Prostate gland (tissue), 2 donors: ENCODE measurements at regions not wholly inside any gene's neighbourhood (a gene's known extent, or its start where the extent isn't known, plus 50 kb on each side); places are given as distances from the start of the nearest gene placed in this dataset.
"Not testable (repeated sequence)": the region's sequence is repeated elsewhere in the genome, so short reads cannot be mapped to it uniquely, and the experiment has no call there.

Source experiments
- DNase-seq: peaks from one replicate; pipeline ENCODE4 v3.0.0-alpha.2; 2019; ENCODE audit warnings: low spot score
- H3K27ac ChIP-seq, 2 donors: fragments of 200-600 bp; sonication (generic); 2 replicates each; pipeline ENCODE4 v1.5.1; 2017 to 2019
- H3K27me3 ChIP-seq: fragments of 200-600 bp; sonication (generic); replicated peaks from 2 replicates; pipeline ENCODE4 v1.5.1; 2019; ENCODE audit not compliant: insufficient read depth
- H3K36me3 ChIP-seq, 2 donors: fragments of 200-600 bp; sonication (generic); 1 replicate in 1 of 2; 2 replicates in 1 of 2; pipeline versions ENCODE4 v1.5.1 to v1.8.1; 2017 to 2019
- H3K4me1 ChIP-seq: fragments of 200-600 bp; sonication (generic); replicated peaks from 2 replicates; pipeline ENCODE4 v1.5.1; 2019
- H3K4me3 ChIP-seq, 2 donors: fragments of 200-600 bp; sonication (generic); 2 replicates each; pipeline ENCODE4 v1.5.1; 2017 to 2019
- H3K9me3 ChIP-seq: fragments of 200-600 bp; sonication (generic); 2 replicates; pipeline ENCODE4 v1.5.1; 2017
- CTCF ChIP-seq, 4 experiments: fragments of 200-600 bp in 2 of 4; fragments of 450-650 bp in 2 of 4; sonication (generic) in 2 of 4; IDR thresholded peaks; 1 replicate in 3 of 4; 2 replicates in 1 of 4; pipeline ENCODE4 v1.5.1; 2016 to 2019; ENCODE audit warnings: antibody characterized with exemption in 4 of 4, mild to moderate bottlenecking in 2 of 4, moderate library complexity in 2 of 4
- POLR2A ChIP-seq: fragments of 450-650 bp; IDR thresholded peaks from one replicate; pipeline ENCODE4 v1.6.1; 2016; ENCODE audit warnings: antibody characterized with exemption, mild to moderate bottlenecking
- POLR2AphosphoS5 ChIP-seq: sonication (generic); formaldehyde crosslinking; IDR thresholded peaks from one replicate; pipeline ENCODE4 v1.6.1; 2017; ENCODE audit warnings: antibody characterized with exemption
- WGBS: methylation state at CpG from one replicate; pipeline ENCODE4 v1.1.5; 2018; 5-methylcytosine and 5-hydroxymethylcytosine counted together
- intact Hi-C: fragments of 100-400 bp; cut with DNase I; formaldehyde crosslinking; loops from one replicate; pipeline ENCODE4 v1.14.2; 2022

DNA sequence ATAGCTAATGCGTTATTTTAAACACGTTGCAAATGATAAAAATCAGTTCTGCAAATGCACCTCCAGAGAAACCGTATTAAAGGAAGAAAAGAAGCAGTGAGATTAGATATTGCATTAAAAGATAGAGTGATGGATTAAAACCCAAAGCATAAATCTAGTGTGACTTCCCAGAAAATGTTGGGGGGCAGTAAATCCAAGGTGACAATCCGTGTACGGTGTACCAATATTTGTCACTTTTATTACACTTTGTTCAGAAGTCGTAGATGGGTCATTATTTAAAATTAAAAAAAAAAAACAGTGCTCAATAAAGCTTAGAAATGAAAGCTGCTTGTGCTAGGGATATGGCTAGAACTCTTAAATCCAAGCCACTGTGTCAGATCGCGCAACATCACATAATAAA lies 106.4 kb downstream of the TMEM130 start:
- H3K4me1 ChIP-seq: no peaks in the 10 kb centered on the region
- no peak for DNase-seq
- intact Hi-C loops: no loop called here

DNA sequence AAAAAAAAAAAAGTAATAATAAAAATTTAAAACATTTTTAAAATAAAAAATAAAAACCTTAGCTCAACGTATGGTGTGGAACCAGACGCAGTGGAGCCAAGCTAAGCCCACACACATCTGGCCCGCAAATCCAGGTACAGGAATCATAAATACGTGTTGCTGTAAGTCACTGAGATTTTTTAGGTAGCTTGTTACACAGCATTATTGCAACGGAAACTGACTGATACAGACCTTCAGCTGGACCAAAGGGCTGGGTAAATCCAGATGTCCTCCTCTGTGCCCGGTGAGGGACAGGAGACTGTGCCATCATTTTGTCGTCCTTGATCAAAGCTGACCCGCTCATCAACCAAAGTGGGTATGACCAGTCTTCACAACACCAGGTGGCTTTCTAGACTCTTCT lies 104.9 kb downstream of the TMEM130 start:
- 71% methylated on average over 8 of the region's 8 CpGs for WGBS
- Histone ChIP-seq H3K27ac (no peak overlapping the region), H3K4me1 (no peaks in the 10 kb centered on the region), H3K9me3 (no peaks in the 10 kb centered on the region), H3K27me3 (peaks cover 3% of the 10 kb centered on the region), H3K36me3 (no peaks in the 10 kb centered on the region), H3K4me3 (no peak overlapping the region)
- TF ChIP-seq POLR2A: no peak
- TF ChIP-seq CTCF (IDR thresholded peaks at IDR 0.05): no peak
- no peak for TF ChIP-seq POLR2AphosphoS5
- intact Hi-C loops: no loop called here
- no peak for DNase-seq

More for the DNA sequence above, 106.4 kb downstream of the TMEM130 start:
- no peak overlapping the region for H3K27ac ChIP-seq
- no peak overlapping the region for H3K4me3 ChIP-seq
- H3K36me3 ChIP-seq: no peaks in the 10 kb centered on the region
- H3K9me3 ChIP-seq: no peaks in the 10 kb centered on the region
- peaks cover 3% of the 10 kb centered on the region for H3K27me3 ChIP-seq
- TF ChIP-seq POLR2A (no peak), POLR2AphosphoS5 (no peak), CTCF (IDR thresholded peaks at IDR 0.05) (no peak)
- 12% methylated on average over 8 of the region's 8 CpGs for WGBS

GRCh38 chr7:98770085-98770484 lies 99.7 kb downstream of the TMEM130 start:
- H3K27ac ChIP-seq, H3K36me3 ChIP-seq, H3K4me3 ChIP-seq, H3K9me3 ChIP-seq, H3K4me1 ChIP-seq, intact Hi-C loops, DNase-seq, H3K27me3 ChIP-seq: not testable (repeated sequence)
- WGBS: 98% methylated on average over 5 of the region's 5 CpGs

GRCh38 chr7:98771519-98771918 lies 98.3 kb downstream of the TMEM130 start:
- WGBS: 24% methylated on average over 6 of the region's 6 CpGs
- no peak overlapping the region for H3K27ac ChIP-seq
- no peaks in the 10 kb centered on the region for H3K27me3 ChIP-seq
- no peaks in the 10 kb centered on the region for H3K36me3 ChIP-seq
- H3K4me3 ChIP-seq: no peak overlapping the region
- TF ChIP-seq POLR2A: no peak
- no peak for TF ChIP-seq POLR2AphosphoS5
- no peak for TF ChIP-seq CTCF (IDR thresholded peaks at IDR 0.05)
- DNase-seq: no peak
- no peaks in the 10 kb centered on the region for H3K4me1 ChIP-seq
- intact Hi-C loops: no loop called here
- no peaks in the 10 kb centered on the region for H3K9me3 ChIP-seq

DNA sequence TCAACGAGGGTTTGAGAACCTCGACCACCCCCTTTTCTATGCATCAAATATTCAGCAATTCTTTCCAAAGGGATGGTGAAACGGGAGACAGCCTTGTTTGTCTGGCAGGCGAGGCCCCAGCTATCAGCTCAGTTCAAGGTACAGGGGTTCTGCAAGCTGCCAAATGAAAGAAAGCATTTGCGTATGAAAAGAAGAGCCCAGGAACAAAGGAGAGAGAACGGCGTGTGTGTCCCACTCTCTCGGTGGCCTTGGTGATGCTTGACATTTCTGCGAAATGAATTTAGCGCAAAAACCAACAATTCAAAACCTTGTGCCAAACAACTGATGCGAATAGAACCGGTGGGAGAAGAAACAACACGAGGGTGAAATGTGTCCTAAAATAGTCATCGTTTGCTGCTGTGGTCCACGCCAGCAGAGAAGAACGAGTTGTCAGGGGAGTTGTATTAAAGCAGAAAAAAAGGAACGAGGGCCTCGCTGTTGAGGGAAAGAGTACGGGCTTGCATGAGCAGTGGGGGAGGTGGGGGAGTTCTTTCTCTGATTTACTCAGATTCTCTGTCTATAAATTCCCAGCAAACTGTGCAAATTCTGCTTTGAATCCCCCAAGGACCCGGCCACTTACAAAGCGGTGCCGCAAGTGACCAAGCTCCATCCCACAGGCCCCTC lies 97.7 kb downstream of the TMEM130 start:
- no peaks in the 10 kb centered on the region for H3K36me3 ChIP-seq

More for the DNA sequence above, 97.7 kb downstream of the TMEM130 start:
- Histone ChIP-seq H3K9me3 (no peaks in the 10 kb centered on the region), H3K27me3 (no peaks in the 10 kb centered on the region), H3K4me3 (no peak overlapping the region), H3K27ac (no peak overlapping the region), H3K4me1 (no peaks in the 10 kb centered on the region)
- DNase-seq: no peak
- intact Hi-C loops: no loop called here
- TF ChIP-seq CTCF (IDR thresholded peaks at IDR 0.05) (no peak), POLR2A (no peak), POLR2AphosphoS5 (no peak)
- 28% methylated on average over 22 of the region's 22 CpGs for WGBS
